ENCODE measurements at regions not wholly inside any gene's neighbourhood (a gene's known extent, or its start where the extent isn't known, plus 50 kb on each side); places are given as distances from the start of the nearest gene placed in this dataset.

DNA sequence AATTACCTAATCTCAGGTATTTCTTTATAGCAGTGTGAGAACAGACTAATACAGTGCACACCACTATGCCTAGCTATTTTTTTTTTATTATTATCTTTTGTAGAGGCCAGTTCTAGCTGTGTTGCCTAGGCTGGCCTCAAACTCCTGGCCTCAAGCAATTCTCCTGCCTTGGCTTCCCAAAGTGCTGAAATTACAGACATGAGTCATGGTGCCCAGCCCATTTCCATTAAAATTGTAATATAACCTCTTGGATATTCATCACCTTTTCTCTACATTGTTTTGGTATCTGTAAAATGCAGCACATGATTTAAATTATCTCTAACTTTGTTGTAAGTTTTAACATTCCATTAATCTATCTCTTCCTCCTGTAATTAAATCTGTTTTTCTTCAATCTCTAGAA lies 2052.9 kb downstream of the ARAP2 start:
- FAIRE-seq (no peak), DNase-seq (ENCODE audit: low spot score) (no peak)

DNA sequence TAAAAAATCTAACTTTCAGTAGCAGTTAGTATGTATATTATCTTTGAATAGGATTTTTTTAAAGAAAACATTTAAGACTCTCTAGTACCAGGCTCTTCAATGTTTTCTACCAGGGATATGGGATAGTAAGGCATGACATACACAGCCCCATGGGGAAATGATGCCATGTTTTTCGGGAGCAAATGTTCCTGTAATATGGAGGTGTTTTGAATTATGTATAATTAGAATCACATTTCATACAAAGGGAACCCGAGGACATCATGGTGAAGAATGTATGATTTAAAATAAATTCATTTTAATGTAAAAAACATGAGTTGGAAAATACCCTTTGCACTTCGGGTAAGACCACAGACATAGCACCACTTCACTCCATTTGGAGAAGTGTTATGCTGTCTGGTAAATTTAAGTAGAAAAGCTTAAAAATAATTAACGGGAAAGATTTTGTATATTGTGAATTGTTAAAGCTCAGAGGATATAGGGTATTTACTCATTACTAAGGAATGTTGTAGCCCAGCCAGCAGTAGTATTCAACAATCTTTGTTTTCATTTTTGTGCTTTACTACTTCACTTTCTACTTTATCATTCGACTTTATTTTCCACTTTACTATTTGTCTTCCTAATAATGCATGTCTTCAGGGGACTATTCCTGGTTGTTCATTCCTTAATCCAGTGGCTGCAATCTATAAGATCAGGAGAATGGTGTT lies 2050.7 kb downstream of the ARAP2 start:
- DNase-seq (ENCODE audit: low spot score) (no peak), FAIRE-seq (no peak)

DNA sequence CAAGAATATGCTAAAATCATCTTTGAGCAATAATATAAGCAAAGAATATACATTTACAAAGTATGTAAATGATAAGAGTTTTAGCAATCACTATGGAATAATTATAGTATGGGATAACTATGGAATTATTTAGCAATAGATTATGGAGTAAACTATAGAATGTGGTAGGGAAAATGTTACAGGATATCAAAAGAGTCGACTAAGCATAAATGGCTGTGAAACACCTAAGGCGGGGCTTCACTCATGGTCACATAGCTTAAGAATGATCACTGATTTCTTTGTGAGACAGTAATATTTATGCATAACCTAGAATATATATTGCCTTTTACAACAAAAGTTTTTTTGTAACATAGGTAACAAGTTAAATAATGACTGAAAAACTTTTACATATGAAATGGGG lies 2049.7 kb downstream of the ARAP2 start:
- DNase-seq (ENCODE audit: low spot score): no peak
- no peak for FAIRE-seq

DNA sequence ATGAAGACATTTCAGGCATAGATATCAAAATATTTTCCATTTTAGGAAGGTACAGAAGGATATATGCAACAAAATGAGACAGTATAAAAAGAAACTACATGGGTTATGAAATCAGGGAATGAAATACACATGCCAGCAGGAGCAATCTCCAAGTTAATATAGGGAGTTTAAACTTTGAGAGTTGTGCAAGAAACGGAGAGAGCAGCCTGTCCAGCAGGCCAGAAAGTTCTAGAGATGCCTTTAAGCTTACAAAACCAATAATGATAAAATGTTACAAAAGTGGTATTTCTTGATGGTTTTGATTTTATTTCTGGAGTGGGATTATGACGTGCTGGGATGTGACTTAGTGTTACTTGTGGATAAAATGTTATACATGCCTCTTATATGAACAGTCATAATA lies 2047.9 kb downstream of the ARAP2 start:
- FAIRE-seq (no peak), DNase-seq (ENCODE audit: low spot score) (no peak)

DNA sequence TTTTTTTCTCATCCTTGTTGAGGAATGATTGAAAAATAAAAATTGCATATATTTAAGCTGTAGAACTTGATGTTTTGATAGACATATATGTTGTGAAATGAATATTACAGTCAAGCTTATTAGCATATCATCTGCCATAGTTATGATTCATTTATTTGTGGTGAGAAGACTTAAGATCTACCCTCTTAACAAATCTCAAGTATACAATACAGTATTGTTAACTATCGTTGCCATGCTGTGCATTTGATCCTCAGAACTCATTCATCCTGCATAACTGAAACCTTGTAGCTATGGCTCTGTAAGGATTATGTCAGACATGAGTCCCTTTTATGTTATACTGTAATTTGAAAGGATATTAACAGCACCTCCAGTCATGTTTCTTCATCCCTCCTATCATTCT lies 2045.3 kb downstream of the ARAP2 start:
- DNase-seq (ENCODE audit: low spot score) (no peak), FAIRE-seq (no peak)

DNA sequence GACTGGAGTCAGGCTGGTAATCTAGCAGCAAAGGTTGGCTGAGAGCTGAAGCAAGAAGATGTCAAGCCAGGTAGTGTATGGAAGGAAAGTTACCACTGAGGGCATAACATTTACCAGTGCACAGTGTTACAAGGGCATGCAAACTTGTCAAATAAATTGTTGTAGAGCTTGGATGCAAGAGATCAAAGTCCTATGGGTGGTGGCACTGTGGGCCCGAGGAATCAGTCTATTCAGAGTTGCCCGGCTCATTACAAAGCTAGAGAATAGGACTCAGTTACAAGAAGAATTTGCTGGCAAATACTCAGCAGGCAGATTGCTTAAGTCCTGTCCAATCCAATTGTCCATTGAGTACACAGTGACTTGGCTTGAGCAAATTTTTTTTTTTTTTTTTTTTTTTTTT lies 2043.8 kb downstream of the ARAP2 start:
- FAIRE-seq (no peak), DNase-seq (ENCODE audit: low spot score) (no peak)

DNA sequence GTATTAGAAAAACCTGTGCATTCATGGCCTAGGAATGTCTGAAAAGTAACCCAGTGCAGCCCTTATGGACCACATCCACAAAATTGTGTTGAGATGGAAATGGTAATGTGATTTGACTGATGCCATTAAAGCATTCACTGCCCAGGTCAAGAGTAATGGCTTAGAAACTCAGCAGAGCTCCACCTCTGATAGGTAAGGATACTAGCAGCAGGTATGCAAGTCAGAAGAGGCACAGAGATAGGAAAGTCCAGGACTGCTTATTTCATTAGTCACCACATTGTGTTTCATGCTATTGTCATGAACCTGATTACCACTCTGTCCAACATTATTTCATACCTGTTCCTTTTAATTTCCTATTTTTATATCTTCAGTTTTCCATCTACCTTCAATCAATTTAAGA lies 2042.2 kb downstream of the ARAP2 start:
- DNase-seq (ENCODE audit: low spot score): no peak
- no peak for FAIRE-seq

DNA sequence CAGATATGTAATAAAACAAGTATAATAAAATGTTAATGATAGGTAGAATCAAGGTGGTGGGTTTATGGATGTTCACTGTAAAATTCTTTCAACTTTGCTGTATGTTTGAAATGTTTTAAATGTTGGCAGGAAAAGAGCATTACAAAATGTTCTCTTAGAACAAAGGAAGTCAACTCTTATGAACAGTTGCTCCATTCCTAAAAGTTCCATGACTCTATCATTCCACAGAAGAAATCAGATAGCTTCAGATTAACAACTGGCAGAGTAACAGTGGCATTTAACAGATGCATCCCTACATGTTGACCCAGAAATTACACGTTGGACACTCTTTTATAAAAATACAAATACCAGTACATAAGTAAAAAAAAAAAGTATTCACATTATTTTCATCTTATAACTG lies 2023.7 kb downstream of the ARAP2 start:
- DNase-seq (ENCODE audit: low spot score): no peak
- FAIRE-seq: no peak

DNA sequence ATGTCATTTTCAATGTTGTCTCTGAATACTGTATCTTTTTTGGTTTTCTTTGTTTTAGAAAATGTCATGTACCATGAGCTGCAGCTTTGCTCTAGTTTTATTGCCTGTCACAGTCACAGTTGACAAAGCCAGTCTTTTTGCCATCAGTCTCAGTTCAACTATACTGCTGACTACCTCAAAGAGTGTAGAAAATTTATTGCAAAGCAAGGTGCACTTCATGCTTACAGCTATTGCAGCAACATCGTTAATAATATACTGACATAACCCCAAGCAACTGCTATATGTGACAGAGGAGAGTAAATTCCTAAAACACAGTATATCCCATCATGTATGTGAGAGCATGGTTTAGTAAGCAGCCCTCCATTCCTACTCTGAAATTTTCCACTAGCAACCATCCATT lies 2022.3 kb downstream of the ARAP2 start:
- FAIRE-seq: no peak
- no peak for DNase-seq (ENCODE audit: low spot score)

DNA sequence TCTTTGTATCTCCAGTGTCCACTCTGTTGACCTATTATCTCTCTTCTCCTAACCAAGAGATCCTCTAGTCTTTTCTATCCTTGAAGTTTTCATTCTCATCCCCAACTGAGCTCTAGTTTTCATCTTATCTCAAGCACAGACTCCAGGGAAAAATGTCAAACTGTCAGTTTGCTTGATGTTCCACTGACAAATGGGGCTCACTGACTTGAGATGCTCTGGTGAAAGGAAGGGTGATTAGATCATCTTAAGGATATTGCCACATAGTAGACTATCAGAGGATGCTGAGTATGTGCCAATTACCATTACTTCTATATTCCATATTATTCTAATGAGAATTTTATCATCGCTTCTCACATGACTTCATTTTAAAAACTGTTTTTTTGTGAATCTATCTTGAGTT lies 2008.2 kb downstream of the ARAP2 start:
- DNase-seq (ENCODE audit: low spot score) (no peak), FAIRE-seq (no peak)

DNA sequence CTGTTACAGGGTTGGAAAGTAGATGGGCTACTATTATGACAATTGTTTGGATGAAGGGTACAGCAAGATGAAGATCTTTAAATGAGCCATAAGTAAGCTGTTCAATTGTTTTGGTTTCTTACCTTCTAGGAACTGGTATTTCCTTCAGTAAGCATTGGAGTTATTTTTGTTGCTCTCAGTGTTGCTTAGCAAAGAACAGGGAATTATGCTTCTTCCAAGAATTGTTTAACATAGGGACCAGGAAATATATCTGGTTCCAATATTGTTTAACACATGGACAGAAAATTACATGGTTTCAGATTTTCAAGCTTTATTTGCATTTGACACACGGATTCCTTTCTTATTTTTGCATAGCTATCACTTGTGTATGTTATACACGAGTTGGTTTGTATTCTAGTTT lies 1999.0 kb downstream of the ARAP2 start:
- FAIRE-seq: no peak
- no peak for DNase-seq (ENCODE audit: low spot score)

DNA sequence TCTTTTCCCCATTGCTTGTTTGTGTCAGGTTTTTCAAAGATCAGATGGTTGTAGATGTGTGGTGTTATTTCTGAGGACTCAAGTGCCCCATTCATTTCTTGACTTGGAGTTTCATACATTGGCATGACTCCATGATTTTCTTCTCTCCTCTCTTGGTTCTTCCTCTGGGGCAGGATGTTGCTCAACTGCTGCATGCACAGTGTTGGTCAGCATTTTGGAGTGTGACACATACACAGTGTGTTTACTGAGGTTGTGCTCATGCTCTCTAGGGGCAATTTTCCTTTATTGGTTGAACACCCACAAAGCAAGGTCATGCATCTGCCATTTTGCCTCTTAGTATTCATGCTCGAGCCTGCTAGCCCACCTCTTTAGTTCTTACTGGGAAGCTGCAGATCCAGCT lies 1993.8 kb downstream of the ARAP2 start:
- FAIRE-seq: no peak
- no peak for DNase-seq (ENCODE audit: low spot score)

DNA sequence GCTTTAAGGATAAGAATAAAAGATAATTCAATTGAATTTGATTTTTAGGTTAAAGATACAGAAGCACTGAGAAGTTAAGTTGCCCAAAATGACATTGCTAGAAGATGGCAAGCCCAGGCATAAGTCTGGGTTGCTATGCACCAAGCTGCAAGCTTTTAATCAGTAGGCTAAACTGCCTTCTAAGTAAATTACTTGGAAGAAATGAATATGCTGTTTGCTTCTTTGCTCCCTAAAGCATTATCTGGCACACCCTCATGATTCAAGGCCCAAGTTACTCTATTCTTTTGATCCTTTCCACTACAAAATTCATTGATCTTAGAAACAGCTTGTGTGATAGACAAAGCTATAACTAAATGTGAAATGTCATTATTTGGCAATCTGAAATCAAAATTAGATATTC lies 1991.1 kb downstream of the ARAP2 start:
- DNase-seq (ENCODE audit: low spot score) (no peak), FAIRE-seq (no peak)

DNA sequence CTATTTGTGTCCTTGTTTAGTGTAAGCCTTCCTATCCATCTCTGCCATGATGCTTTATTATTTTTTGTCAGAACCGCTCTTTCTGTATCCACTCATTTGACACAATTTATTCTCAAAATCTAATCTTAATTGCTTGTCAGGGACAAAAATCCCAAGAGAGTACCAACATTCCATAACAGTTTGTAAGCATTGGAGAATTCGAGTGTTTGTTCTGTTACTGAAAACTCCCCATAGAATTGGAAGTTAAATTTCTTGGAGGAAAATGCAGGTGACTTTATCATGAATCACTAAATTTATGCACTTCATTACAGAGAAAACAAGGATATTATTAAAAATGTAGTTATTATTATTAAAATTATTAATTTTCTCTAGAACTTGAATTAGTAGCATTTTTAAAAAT lies 1986.1 kb downstream of the ARAP2 start:
- no peak for DNase-seq (ENCODE audit: low spot score)
- no peak for FAIRE-seq

DNA sequence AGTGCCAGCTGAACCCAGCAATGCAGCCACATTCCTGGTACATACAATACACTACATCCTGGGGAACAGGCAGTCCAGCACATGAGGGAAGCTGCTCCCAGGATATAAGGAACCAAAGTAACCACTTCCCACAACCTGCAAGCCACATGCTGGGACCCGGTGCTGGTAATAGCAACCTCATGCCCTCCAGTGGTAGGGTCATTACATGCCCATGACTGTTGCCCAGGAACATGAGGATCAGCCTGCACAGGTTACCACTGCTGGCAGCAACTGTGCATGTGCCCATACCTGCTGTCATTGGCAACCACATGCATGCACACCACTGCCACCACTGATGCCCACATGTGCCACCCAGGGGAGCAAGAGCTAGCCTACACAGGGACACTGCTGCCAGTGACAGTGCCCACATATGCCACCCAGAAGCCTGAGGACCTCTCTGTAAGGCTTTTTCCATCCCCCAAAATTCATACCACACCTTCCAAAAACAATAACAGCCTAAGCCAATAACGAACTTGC lies 1982.5 kb downstream of the ARAP2 start:
- FAIRE-seq (no peak), DNase-seq (ENCODE audit: low spot score) (no peak)

DNA sequence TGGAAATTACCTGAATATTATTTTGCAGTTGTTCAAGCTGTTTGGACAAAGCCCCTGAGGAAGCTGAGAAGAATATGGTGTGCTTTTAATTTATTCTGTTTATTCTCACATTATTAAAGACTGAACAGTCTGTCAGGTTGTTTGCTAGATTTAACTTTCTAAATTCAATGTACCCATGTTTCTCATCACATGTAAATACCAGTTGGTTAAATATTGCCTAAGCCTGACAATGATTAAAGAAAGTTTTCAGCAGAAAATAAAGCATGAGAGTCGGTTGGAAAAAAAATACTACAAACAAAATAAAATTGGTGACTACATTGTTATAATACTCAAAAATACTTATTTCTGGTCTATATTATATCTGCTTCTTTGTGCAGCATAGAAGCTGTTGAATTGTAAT lies 1974.7 kb downstream of the ARAP2 start:
- FAIRE-seq (no peak), DNase-seq (ENCODE audit: low spot score) (no peak)

DNA sequence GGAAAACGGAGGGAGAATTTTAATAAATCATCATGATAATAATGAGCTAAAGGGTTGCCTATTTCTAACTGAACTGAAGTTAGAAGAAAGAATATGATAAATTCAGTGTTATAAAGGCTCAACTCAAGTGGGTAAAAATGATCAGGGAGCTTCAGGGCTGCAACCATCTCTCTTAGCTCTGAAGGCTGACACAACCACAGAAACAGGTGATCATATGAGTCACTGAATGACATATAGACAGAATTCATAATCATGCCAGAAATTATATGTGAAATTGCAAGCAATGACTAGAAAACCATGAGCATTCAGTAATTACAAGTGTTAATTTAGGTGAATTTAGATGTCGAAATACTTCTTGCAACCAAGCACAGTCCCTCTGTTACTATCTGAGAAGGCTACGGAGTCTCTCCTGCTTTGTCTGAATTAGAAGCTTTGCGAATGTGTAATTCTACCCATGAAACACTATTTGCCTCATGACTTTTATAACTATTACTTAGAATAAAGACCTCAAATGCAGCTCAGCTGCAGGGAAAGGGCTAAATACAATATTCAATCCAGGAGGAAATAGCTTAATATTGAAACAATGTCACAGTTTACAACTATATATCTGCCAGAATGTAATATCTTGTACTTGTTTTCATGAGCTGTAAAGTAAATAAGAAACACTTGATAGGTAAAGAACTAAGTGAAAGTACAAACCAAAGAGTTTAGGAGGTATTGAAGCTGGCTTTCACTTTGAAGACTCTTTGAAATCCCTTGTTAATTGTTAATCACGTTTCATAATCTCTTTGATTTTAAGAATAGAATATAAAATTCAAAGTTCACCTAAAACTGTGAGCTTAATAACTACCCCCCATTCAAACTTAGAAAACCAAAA lies 1972.6 kb downstream of the ARAP2 start:
- no peak for FAIRE-seq
- no peak for DNase-seq (ENCODE audit: low spot score)

DNA sequence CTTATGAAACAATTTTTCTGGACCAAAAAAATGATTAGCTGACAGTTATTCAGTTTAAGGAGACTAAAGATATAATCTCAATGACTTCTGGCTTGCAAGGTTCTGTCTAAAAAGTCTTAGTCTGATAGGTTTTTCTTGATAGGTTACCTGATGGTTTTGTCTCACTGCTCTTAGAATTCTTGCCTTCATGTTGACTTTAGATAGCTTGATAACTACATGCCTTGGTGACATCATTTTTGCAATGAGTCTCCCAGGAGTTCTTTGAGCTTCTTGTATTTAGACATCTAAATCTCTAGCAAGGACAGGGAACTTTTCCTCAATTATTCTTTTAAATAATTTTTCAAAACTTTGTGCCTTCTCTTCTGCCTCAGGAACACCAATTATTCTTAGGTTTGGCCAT lies 1965.3 kb downstream of the ARAP2 start:
- DNase-seq (ENCODE audit: low spot score): no peak
- FAIRE-seq: no peak

DNA sequence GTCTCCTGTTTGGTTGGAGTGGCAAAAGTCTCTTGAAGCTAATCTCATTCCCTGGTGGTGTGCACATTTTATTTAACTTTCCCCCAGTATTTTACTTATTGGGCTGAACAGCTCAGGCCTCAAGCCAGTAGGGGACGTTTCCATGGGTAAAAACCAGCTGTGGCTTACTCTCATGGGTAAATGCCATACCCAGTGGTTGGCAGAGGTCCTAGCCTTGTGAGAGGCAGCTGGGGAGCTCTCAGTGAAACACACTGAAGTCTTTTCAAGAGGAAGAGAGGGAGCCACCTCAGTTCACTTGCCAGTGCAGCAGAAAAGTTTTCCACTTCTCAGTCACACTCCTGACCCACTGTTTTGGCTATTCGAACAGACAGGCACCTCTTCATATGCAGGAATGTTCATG lies 1964.2 kb downstream of the ARAP2 start:
- FAIRE-seq (no peak), DNase-seq (ENCODE audit: low spot score) (no peak)

DNA sequence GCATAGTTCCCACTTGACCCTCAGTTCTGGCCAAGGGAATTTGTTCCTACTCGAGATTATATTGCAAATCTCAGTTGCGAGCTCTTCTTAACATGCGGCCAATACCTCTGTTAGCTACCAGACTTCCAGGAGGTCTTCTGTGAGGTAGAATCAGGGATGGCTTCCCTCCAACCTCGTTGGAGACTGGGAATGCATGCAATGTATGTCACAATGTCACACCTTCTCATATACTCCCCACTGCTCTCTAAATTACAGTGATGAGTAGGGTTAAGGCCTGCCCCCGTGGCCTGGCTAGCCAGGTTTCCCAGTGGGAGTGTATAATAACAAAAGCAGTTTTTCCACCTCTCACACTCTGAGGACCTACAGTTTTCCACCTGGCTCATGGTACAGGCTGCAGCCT lies 1962.5 kb downstream of the ARAP2 start:
- FAIRE-seq (no peak), DNase-seq (ENCODE audit: low spot score) (no peak)

DNA sequence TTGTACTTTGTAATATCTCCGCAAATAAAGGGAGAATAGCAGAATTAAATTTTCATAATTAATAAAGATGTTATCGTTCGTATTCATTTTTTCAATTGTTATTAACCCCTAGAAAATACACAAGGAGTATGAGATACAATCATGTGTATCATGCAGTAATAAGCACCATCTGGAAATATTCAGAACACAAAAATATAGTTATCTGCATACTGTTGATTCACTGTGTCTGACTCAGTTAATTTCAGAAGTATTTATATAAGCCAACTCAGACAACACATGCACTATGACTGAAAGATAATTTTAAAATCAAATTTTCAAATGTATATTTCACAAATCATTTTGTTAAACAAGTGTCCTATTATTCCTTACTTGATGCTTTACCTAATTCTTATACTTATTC lies 1954.8 kb downstream of the ARAP2 start:
- DNase-seq (ENCODE audit: low spot score): no peak
- FAIRE-seq: no peak

DNA sequence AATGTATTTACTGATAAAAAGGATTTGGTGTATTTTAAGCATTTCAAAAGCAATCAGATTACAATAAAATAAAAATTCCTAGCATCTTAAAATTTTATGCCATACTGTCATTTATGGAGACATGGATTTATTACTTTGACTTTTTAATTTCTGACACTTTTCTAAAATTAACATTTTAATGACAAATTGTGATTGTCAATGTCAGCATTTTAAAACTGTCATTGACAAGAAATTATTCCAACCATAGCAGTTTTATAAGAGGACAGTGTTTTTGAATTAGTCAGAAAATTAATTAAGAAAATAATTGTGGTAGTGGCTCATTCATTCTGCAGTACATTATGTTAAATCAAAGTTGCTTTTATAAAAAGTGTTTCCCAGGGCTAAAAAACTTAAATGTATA lies 1954.4 kb downstream of the ARAP2 start:
- DNase-seq (ENCODE audit: low spot score) (no peak), FAIRE-seq (no peak)

DNA sequence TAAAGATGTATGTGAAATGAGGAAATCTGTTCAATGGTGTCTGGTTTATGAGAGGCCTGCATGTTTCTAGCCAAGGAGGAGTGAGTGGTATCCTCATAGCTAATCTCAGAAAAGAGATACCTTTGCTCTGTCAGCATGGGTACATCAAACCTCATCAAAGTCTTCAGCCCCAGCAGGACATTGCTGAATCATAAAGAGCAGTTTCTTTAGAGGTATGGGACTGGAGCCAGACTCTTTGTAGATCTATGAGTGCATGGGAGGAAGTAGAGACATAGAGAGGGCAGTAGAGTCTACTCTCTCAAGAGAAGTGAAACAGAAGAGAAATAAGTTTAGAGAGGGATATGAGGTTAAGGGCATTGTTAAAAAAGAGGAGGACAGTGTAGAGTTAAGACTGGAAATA lies 1950.9 kb downstream of the ARAP2 start:
- DNase-seq (ENCODE audit: low spot score): no peak
- FAIRE-seq: no peak

Measured in urothelium cell line (cell line).